HG03520 (cell line): ENCODE measurements at regions not wholly inside any gene's neighbourhood (a gene's known extent, or its start where the extent isn't known, plus 50 kb on each side); places are given as distances from the start of the nearest gene placed in this dataset.
"Not testable (repeated sequence)": the region's sequence is repeated elsewhere in the genome, so short reads cannot be mapped to it uniquely, and the experiment has no call there.

Source experiments
- ATAC-seq: cut with Tn5 transposase; IDR thresholded peaks from one replicate; pipeline ENCODE4 v1.9.1; 2021; ENCODE audit warnings: mild to moderate bottlenecking, moderate library complexity; ENCODE audit not compliant: unreplicated experiment

- no peak for ATAC-seq
Observed at GRCh38 chr6:4341078-4341797, 205.9 kb upstream of the ECI2 start.

- ATAC-seq: no peak
Observed at GRCh38 chr6:4340544-4340943, 205.2 kb upstream of the ECI2 start.

GRCh38 chr6:4338884-4339283 lies 203.5 kb upstream of the ECI2 start:
- ATAC-seq: no peak

- no peak for ATAC-seq
Observed at GRCh38 chr6:4336778-4337442, 201.5 kb upstream of the ECI2 start.

GRCh38 chr6:4336084-4336483 lies 200.7 kb upstream of the ECI2 start:
- ATAC-seq: no peak

GRCh38 chr6:4334158-4334740 lies 198.9 kb upstream of the ECI2 start:
- not testable (repeated sequence) for ATAC-seq

- ATAC-seq: no peak
Observed at GRCh38 chr6:4327841-4328240, 192.5 kb upstream of the ECI2 start.

- no peak for ATAC-seq
Observed at GRCh38 chr6:4324746-4325145, 189.4 kb upstream of the ECI2 start.

GRCh38 chr6:4323322-4323721 lies 187.9 kb upstream of the ECI2 start:
- no peak for ATAC-seq

GRCh38 chr6:4322846-4323309 lies 187.5 kb upstream of the ECI2 start:
- no peak for ATAC-seq

GRCh38 chr6:4322134-4322845 lies 186.9 kb upstream of the ECI2 start:
- no peak for ATAC-seq

- ATAC-seq: no peak
Observed at GRCh38 chr6:4320860-4321259, 185.5 kb upstream of the ECI2 start.

- no peak for ATAC-seq
Observed at GRCh38 chr6:4319981-4320683, 184.8 kb upstream of the ECI2 start.

GRCh38 chr6:4318321-4318720 lies 182.9 kb upstream of the ECI2 start:
- ATAC-seq: no peak

GRCh38 chr6:4316867-4317400 lies 181.6 kb upstream of the ECI2 start:
- no peak for ATAC-seq

GRCh38 chr6:4314201-4314707 lies 178.9 kb upstream of the ECI2 start:
- no peak for ATAC-seq

- no peak for ATAC-seq
Observed at GRCh38 chr6:4313044-4313686, 177.8 kb upstream of the ECI2 start.

GRCh38 chr6:4311976-4312860 lies 176.8 kb upstream of the ECI2 start:
- ATAC-seq: no peak

GRCh38 chr6:4309540-4309939 lies 174.2 kb upstream of the ECI2 start:
- no peak for ATAC-seq
